Activated CD4-positive, alpha-beta T cell treated with anti-CD3 and anti-CD28 coated beads, Interleukin-2, Interleukin-6, amounts not matched to agents 100 ng/mL and 50 ng/mL, durations not matched to agents 16 hours and 8 hours (primary cell): ENCODE measurements at regions not wholly inside any gene's neighbourhood (a gene's known extent, or its start where the extent isn't known, plus 50 kb on each side); places are given as distances from the start of the nearest gene placed in this dataset.
"Not testable (repeated sequence)": the region's sequence is repeated elsewhere in the genome, so short reads cannot be mapped to it uniquely, and the experiment has no call there.

Experiments used
- DNase-seq: peaks from one replicate; pipeline ENCODE4 v3.0.0-alpha.2; 2020

- DNase-seq = no peak
Measured at GRCh38 chr4:125620066-125620860, 305.5 kb downstream of the FAT4 start.

- no peak for DNase-seq
Measured at GRCh38 chr4:125624951-125625350, 310.2 kb downstream of the FAT4 start.

DNA sequence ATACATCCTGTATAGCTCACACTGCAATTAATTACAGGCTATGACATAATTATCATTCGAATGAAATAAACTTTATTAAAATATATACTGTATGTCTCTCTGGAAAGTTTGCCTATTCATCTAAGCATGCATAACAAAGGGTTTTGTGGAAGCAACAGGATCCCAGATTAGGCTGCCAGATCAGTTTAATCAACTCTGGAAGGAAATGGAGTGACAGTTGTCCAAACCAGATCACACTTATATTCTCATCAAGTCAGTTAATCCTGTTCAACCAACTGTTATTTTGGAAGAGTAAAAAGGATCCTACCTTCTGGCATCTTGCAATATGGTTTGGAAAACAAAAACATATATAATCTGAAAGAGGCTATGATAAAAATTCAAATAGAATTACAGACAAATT, 312.2 kb downstream of the FAT4 start:
- no peak for DNase-seq

DNA sequence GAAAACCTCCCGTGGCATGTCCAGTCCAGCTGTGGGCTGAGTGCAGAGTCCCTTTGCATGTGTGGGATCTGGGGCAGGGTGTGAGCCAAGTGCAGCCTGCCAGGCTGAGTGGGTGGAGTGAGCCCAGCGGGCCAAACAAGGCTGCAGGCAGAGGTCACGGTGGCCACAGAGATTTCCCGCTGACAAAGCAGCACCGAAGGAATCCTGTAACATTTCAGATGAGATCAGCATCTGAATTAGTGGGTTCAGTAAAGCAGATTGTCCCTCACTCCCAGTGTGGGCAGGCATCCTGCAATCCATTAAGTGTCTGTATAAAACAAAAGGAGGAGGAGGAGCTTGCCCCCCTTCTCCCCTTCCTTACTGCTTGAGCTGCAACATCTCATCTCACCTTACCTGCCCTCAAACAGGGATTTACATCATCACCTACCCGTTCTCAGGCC, 324.4 kb downstream of the FAT4 start:
- DNase-seq = no peak

DNA sequence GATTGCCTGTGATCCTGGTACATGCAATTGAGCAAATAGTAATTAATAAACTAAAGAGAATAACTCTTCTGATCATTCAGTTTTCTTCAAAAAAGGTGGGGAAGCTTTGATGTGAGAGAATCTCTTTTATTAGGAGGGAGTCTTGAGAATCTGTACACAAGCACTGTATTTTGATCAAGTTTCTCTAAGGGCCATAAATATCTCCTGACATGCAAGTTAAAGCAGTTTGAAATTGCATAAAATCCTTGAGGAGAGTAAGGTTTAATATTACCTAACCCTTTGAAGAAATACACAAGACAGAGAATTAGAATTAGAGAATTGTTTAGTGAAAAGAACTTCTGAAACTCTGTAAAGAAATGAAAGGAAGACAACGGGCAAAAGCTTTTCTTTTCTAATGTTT, 326.9 kb downstream of the FAT4 start:
- DNase-seq = no peak

DNA sequence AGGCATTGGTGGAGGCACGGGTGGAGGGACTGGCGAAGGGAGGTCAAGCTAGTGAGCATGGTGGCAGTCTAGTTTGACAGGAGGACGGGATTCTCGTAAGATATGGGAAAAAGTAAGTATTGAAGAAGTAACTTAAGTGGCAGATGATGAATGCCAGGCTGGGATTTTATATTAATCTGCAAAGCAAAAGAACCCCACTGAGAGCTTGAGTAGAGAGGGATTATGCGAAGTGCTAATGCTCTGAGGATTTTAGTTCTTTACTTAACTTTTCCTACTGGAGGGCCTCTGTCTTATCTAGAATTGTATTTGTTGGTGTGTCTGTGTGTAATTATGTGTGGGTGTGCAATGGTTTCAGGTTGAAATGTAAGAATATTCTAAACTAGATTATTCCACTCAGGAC, 327.9 kb downstream of the FAT4 start:
- no peak for DNase-seq

- no peak for DNase-seq
Measured at GRCh38 chr4:125649452-125649851, 334.7 kb downstream of the FAT4 start.

GRCh38 chr4:125650557-125650956, 335.8 kb downstream of the FAT4 start:
- no peak for DNase-seq

- not testable (repeated sequence) for DNase-seq
Measured at GRCh38 chr4:125651707-125652357, 337.1 kb downstream of the FAT4 start.

GRCh38 chr4:125658773-125659172, 344.0 kb downstream of the FAT4 start:
- DNase-seq = no peak

- DNase-seq = no peak
Measured at GRCh38 chr4:125663896-125664767, 349.4 kb downstream of the FAT4 start.

- no peak for DNase-seq
Measured at GRCh38 chr4:125666635-125667034, 351.9 kb downstream of the FAT4 start.

GRCh38 chr4:125676156-125676555, 361.4 kb downstream of the FAT4 start:
- DNase-seq = no peak

GRCh38 chr4:125676583-125676982, 361.8 kb downstream of the FAT4 start:
- DNase-seq = no peak

GRCh38 chr4:125677665-125678307, 363.0 kb downstream of the FAT4 start:
- DNase-seq = no peak

- DNase-seq = no peak
Measured at GRCh38 chr4:125679989-125680388, 365.2 kb downstream of the FAT4 start.

DNA sequence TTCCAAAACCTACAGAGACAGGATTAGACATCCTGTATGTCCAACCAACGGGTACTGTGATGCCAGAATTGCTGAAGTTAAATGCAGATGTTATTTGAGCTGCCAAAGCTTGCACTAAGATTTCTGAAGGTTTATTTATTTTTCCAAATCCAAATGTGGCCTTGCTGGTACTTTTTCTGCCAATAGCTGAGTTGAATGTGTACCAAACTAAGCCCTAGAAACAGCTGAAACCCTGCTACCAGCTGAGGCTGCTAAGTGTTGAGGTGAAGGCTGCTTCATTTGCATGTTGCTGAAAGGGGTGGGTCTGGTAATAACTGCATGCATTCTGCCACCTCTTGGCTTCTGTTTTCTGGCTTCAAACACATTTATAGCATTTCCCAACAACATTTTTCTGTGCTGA, 366.5 kb downstream of the FAT4 start:
- DNase-seq = no peak

- no peak for DNase-seq
Measured at GRCh38 chr4:125682730-125683129, 368.0 kb downstream of the FAT4 start.

DNA sequence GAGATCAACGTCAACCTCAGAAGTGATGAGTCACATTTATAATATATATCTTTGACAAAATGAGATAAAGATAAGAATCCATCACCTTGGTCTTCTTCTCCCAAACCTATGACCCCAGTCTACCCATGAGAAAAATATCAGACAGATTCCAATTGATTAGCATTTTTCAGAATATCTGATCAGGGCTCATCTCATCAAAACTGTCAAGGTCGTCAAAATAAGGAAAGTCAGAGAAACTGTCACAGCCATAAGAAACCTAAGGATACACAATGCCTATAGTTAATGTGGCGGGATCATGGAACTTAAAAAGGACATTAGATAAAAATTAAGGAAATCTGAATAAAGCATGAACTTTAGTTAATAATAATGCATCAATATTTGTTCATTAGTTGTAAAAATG, 374.1 kb downstream of the FAT4 start:
- no peak for DNase-seq

DNA sequence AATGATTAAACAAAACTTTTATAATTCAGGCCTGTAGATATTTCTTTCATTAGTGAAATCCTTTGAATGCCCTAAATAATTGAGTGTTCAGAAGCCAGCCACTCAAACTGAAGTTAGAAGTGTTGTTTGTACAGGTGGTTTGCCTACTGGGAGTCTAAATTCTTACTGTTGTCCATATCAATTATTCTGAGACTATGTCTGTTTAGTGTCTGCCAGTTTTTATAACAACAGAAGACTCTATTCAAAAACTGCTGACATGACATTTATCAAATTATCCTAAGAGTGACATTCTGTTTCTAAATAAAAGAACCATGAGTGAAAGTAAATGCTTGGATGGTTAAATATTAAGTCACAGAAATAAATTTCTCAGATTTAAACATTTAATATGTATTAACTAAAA, 375.1 kb downstream of the FAT4 start:
- no peak for DNase-seq

- no peak for DNase-seq
Measured at GRCh38 chr4:125693228-125693627, 378.5 kb downstream of the FAT4 start.

DNA sequence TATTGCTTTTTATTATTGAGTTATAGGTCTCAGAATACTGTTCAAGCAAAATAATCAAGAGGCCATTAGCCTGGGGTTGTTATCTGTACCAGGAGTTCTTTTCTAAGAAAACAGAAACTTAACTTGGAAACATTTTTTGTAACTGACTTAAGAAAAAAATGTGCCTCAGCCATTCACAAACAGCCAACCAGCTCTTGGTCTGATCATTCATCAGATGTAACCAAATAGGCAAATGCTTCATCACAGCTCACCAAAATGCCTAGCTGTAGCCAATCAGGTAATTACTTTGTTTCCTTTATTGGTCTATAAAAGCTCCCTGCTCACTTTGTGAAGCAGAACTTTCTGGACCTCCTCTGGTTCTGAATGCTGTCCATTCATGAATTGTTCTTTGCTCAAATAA, 387.7 kb downstream of the FAT4 start:
- no peak for DNase-seq

DNA sequence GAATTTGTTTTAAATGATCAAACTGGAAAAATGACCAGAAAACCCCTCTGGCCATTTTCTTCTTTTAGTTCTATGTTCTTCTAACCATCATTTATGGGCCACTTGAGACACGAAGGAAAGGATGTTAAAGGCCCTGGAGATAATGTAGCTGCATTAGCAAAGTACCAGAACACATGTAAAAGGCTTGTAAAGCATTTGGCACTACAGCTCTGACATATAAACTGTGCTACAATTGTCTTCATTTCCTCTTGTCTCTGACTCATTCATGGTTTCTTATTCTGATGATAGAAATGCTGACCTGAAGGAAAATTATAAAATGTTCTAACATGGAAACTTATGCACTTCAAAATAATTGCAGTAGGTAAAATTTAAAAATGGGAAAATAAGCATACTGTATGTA, 388.7 kb downstream of the FAT4 start:
- DNase-seq = no peak
